ENCODE measurements at regions not wholly inside any gene's neighbourhood (a gene's known extent, or its start where the extent isn't known, plus 50 kb on each side); places are given as distances from the start of the nearest gene placed in this dataset.

- Histone ChIP-seq H3K4me1 (ENCODE audit: insufficient read depth, low read length) (no peaks in the 10 kb centered on the region), H3K27ac (ENCODE audit: low read depth in 1 of 2, low read length in 2 of 2) (no peak overlapping the region), H3K4me3 (ENCODE audit: low read length) (no peak overlapping the region), H3K9me3 (ENCODE audit: control insufficient read depth in 1 of 2, insufficient read depth in 1 of 2, low read length in 2 of 2) (peaks cover 0 to 4% of the 10 kb centered on the region in 2 experiments), H3K27me3 (ENCODE audit: control insufficient read depth in 1 of 2, insufficient read depth in 2 of 2, low read length in 2 of 2) (no peaks in the 10 kb centered on the region), H3K36me3 (ENCODE audit: insufficient read depth, low read length) (no peaks in the 10 kb centered on the region)
- Mint-ChIP-seq H3K9me3 (peaks cover 8% of the 10 kb centered on the region), H3K27me3 (no peaks in the 10 kb centered on the region), H3K4me3 (no peak overlapping the region), H3K27ac (no peak overlapping the region), H3K4me1 (ENCODE audit: low read depth) (no peaks in the 10 kb centered on the region), H3K36me3 (ENCODE audit: low read depth) (no peaks in the 10 kb centered on the region)
- no peak for TF ChIP-seq CTCF (IDR thresholded peaks at IDR 0.05)
- intact Hi-C loops (cut with DNase I, micrococcal nuclease), result no loop called here
- ChIA-PET CTCF (no interaction called here), POLR2A (no interaction called here)
- DNase-seq (no peak), ATAC-seq (ENCODE audit: poor library complexity) (no peak)
Observed at GRCh38 chr3:162170581-162170980, 674.0 kb downstream of the OTOL1 start.

- no peaks in the 10 kb centered on the region for H3K27me3 Mint-ChIP-seq
- no peaks in the 10 kb centered on the region for H3K27me3 ChIP-seq (ENCODE audit: control insufficient read depth in 1 of 2, insufficient read depth in 2 of 2, low read length in 2 of 2)
- intact Hi-C loops (cut with DNase I, micrococcal nuclease), result no loop called here
Observed at GRCh38 chr3:162171970-162172369, 675.4 kb downstream of the OTOL1 start.

GRCh38 chr3:162175145-162175544 lies 678.5 kb downstream of the OTOL1 start:
- Histone ChIP-seq H3K36me3 (ENCODE audit: insufficient read depth, low read length) (no peaks in the 10 kb centered on the region), H3K4me3 (ENCODE audit: low read length) (no peak overlapping the region), H3K9me3 (ENCODE audit: control insufficient read depth in 1 of 2, insufficient read depth in 1 of 2, low read length in 2 of 2) (peaks cover 0 to 4% of the 10 kb centered on the region in 2 experiments), H3K27ac (ENCODE audit: low read depth in 1 of 2, low read length in 2 of 2) (no peak overlapping the region), H3K4me1 (ENCODE audit: insufficient read depth, low read length) (no peaks in the 10 kb centered on the region), H3K27me3 (ENCODE audit: control insufficient read depth in 1 of 2, insufficient read depth in 2 of 2, low read length in 2 of 2) (no peaks in the 10 kb centered on the region)
- ChIA-PET CTCF (no interaction called here), POLR2A (no interaction called here)
- no peak for DNase-seq
- no peak for ATAC-seq (ENCODE audit: poor library complexity)
- Mint-ChIP-seq H3K4me1 (ENCODE audit: low read depth) (no peaks in the 10 kb centered on the region), H3K36me3 (ENCODE audit: low read depth) (no peaks in the 10 kb centered on the region), H3K27me3 (no peaks in the 10 kb centered on the region), H3K27ac (no peak overlapping the region), H3K9me3 (peaks cover 7% of the 10 kb centered on the region), H3K4me3 (no peak overlapping the region)
- TF ChIP-seq CTCF (IDR thresholded peaks at IDR 0.05), result no peak
- intact Hi-C loops (cut with DNase I, micrococcal nuclease), result no loop called here

More at GRCh38 chr3:162171970-162172369, 675.4 kb downstream of the OTOL1 start:
- ChIA-PET POLR2A (no interaction called here), CTCF (no interaction called here)
- H3K27ac Mint-ChIP-seq, result no peak overlapping the region
- DNase-seq, result no peak
- H3K9me3 ChIP-seq (ENCODE audit: control insufficient read depth in 1 of 2, insufficient read depth in 1 of 2, low read length in 2 of 2), result peaks cover 0 to 4% of the 10 kb centered on the region in 2 experiments
- H3K27ac ChIP-seq (ENCODE audit: low read depth in 1 of 2, low read length in 2 of 2), result no peak overlapping the region
- no peaks in the 10 kb centered on the region for H3K36me3 ChIP-seq (ENCODE audit: insufficient read depth, low read length)
- H3K4me3 ChIP-seq (ENCODE audit: low read length), result no peak overlapping the region
- no peak overlapping the region for H3K4me3 Mint-ChIP-seq
- no peaks in the 10 kb centered on the region for H3K4me1 ChIP-seq (ENCODE audit: insufficient read depth, low read length)
- no peak for ATAC-seq (ENCODE audit: poor library complexity)
- TF ChIP-seq CTCF (IDR thresholded peaks at IDR 0.05), result no peak
- peaks cover 10% of the 10 kb centered on the region for H3K9me3 Mint-ChIP-seq
- no peaks in the 10 kb centered on the region for H3K4me1 Mint-ChIP-seq (ENCODE audit: low read depth)
- H3K36me3 Mint-ChIP-seq (ENCODE audit: low read depth), result no peaks in the 10 kb centered on the region

Measured in CD4-positive, alpha-beta T cell (primary cell).